Stomach (tissue), 4 donors: ENCODE measurements at regions not wholly inside any gene's neighbourhood (a gene's known extent, or its start where the extent isn't known, plus 50 kb on each side); places are given as distances from the start of the nearest gene placed in this dataset.

Experiments used
- POLR2A ChIP-seq, 4 donors: fragments of 450-650 bp; IDR thresholded peaks; one replicate each; pipeline ENCODE4 v1.6.1; 2016; ENCODE audit warnings: antibody characterized with exemption in 4 of 4, control low read depth in 2 of 4, mild to moderate bottlenecking in 1 of 4, moderate library complexity in 1 of 4
- TF ChIP-seq, protein P1 (sequence below), 7 experiments: fragments of 450-650 bp in 4 of 7; fragments of 200-600 bp in 3 of 7; sonication (generic) in 3 of 7; IDR thresholded peaks; one replicate each; pipeline ENCODE4 v1.5.1; 2016 to 2019; ENCODE audit warnings: antibody characterized with exemption in 7 of 7, control low read depth in 2 of 7, mild to moderate bottlenecking in 1 of 7

DNA sequence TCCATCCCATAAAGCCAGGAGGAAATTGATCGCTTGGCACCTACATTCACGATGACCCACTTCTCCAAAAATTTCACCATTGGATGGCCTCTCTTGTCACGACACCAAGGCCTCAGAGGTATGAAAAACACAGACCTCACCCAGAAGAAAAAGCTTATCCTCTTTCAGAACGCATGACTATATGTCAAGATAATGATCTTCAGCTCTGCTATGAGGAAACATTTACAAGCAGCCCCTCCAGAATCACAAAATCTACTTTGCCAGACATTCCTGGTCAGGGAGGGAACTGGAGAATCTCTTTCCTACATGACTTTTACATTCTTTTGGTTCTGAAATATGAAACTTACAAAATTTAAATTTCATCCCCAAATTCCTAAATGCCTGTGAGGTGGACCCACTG lies 122.7 kb downstream of the WNT5A start:
- TF ChIP-seq, protein P1, sequence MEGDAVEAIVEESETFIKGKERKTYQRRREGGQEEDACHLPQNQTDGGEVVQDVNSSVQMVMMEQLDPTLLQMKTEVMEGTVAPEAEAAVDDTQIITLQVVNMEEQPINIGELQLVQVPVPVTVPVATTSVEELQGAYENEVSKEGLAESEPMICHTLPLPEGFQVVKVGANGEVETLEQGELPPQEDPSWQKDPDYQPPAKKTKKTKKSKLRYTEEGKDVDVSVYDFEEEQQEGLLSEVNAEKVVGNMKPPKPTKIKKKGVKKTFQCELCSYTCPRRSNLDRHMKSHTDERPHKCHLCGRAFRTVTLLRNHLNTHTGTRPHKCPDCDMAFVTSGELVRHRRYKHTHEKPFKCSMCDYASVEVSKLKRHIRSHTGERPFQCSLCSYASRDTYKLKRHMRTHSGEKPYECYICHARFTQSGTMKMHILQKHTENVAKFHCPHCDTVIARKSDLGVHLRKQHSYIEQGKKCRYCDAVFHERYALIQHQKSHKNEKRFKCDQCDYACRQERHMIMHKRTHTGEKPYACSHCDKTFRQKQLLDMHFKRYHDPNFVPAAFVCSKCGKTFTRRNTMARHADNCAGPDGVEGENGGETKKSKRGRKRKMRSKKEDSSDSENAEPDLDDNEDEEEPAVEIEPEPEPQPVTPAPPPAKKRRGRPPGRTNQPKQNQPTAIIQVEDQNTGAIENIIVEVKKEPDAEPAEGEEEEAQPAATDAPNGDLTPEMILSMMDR (IDR thresholded peaks at IDR 0.05), result no peak
- TF ChIP-seq POLR2A (IDR thresholded peaks at IDR 0.05), result no peak
